Breast epithelium (tissue), 3 donors: ENCODE measurements at regions not wholly inside any gene's neighbourhood (a gene's known extent, or its start where the extent isn't known, plus 50 kb on each side); places are given as distances from the start of the nearest gene placed in this dataset.
"Not testable (repeated sequence)": the region's sequence is repeated elsewhere in the genome, so short reads cannot be mapped to it uniquely, and the experiment has no call there.

Experiments
- POLR2AphosphoS5 ChIP-seq, 3 donors: sonication (generic); formaldehyde crosslinking; IDR thresholded peaks; one replicate each; pipeline ENCODE4 v1.6.1; 2017; ENCODE audit warnings: antibody characterized with exemption in 3 of 3
- TF ChIP-seq, protein P1 (sequence below), 3 donors: fragments of 450-650 bp; IDR thresholded peaks; one replicate each; pipeline ENCODE4 v1.5.1; 2016 to 2017; ENCODE audit warnings: antibody characterized with exemption in 3 of 3, mild to moderate bottlenecking in 3 of 3, moderate library complexity in 3 of 3

DNA sequence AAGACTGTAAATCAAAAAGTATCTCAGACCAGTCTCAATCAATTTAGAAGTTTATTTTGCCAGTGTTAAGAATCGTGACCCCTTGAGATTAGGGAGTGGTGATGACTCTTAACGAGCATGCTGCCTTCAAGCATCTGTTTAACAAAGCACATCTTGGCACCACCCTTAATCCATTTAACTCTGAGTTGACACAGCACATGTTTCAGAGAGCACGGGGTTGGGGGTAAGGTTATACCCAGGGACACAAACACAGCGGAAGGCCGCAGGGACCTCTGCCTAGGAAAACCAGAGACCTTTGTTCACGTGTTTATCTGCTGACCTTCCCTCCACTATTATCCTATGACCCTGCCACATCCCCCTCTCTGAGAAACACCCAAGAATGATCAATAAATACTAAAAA lies 645.8 kb downstream of the FRK start:
- TF ChIP-seq, protein P1, sequence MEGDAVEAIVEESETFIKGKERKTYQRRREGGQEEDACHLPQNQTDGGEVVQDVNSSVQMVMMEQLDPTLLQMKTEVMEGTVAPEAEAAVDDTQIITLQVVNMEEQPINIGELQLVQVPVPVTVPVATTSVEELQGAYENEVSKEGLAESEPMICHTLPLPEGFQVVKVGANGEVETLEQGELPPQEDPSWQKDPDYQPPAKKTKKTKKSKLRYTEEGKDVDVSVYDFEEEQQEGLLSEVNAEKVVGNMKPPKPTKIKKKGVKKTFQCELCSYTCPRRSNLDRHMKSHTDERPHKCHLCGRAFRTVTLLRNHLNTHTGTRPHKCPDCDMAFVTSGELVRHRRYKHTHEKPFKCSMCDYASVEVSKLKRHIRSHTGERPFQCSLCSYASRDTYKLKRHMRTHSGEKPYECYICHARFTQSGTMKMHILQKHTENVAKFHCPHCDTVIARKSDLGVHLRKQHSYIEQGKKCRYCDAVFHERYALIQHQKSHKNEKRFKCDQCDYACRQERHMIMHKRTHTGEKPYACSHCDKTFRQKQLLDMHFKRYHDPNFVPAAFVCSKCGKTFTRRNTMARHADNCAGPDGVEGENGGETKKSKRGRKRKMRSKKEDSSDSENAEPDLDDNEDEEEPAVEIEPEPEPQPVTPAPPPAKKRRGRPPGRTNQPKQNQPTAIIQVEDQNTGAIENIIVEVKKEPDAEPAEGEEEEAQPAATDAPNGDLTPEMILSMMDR (IDR thresholded peaks at IDR 0.05): not testable (repeated sequence)
- not testable (repeated sequence) for TF ChIP-seq POLR2AphosphoS5 (IDR thresholded peaks at IDR 0.05)
